ENCODE measurements at regions not wholly inside any gene's neighbourhood (a gene's known extent, or its start where the extent isn't known, plus 50 kb on each side); places are given as distances from the start of the nearest gene placed in this dataset.
"Not testable (repeated sequence)": the region's sequence is repeated elsewhere in the genome, so short reads cannot be mapped to it uniquely, and the experiment has no call there.

DNA sequence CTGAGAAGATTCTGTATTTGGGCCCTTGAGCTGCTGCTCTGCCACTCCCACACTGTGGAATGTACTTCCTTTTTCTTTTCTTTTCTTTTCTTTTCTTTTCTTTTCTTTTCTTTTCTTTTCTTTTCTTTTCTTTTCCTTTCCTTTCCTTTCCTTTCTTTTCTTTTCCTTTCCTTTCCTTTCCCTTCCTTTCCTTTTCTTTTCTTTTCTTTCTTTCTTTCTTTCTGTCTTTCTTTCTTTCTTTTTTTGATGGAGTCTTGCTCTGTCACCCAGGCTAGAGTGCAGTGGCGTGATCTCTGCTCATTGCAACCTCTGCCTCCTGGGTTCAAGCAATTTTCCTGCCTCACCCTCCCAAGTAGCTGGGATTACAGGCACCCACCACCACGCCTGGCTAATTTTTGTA lies 89.8 kb downstream of the DNAAF6 start:
- DNase-seq (ENCODE audit: low read depth in 1 of 2, low spot score in 1 of 2); H3K27ac ChIP-seq; CTCF ChIA-PET; POLR2A ChIA-PET; H3K4me2 ChIP-seq; H3K9me3 ChIP-seq; H3K4me3 ChIP-seq; FAIRE-seq; ATAC-seq; H3K4me1 ChIP-seq: not testable (repeated sequence)
- WGBS (ENCODE audit: missing lambda C conversion rate) = 15% methylated on average over 1 of the region's 2 CpGs

DNA sequence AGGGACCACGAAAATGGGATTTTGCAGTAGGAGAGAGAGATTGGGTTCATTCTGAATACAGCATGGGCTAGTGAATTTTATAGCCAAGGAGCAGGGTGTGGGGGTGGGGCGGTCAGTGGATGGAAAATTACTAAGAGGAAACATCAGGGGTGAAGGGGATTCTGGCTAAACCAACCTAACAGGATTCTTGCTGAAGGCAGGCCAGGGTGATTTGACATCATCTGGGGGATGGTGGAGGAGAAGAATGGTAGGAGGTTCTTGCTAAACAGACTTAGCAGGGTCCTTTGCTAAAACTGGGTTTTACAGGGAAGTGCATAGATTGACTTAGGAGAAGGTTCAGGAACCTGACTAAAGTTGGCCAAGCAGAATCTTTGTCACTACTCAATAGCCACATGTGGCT lies 91.9 kb downstream of the DNAAF6 start:
- Histone ChIP-seq H3K4me3 (no peak overlapping the region), H3K4me2 (no peak overlapping the region), H3K4me1 (no peaks in the 10 kb centered on the region), H3K9me3 (no peaks in the 10 kb centered on the region), H3K27ac (no peak overlapping the region)
- DNase-seq (ENCODE audit: low read depth in 1 of 2, low spot score in 1 of 2) = no peak
- CTCF ChIA-PET = no interaction called here
- no peak for ATAC-seq
- 11% methylated on average over 2 of the region's 2 CpGs for WGBS (ENCODE audit: missing lambda C conversion rate)
- no peak for FAIRE-seq
- TF ChIP-seq FOSB (CRISPR knock-in tag; IDR thresholded peaks at IDR 0.05) (no peak), GATA3 (IDR thresholded peaks at IDR 0.05; ENCODE audit: borderline replicate concordance) (no peak), NR3C1 (IDR thresholded peaks at IDR 0.05) (no peak), HOXA7 (CRISPR knock-in tag; IDR thresholded peaks at IDR 0.05) (no peak), EHMT2 (IDR thresholded peaks at IDR 0.05; ENCODE audit: low read depth) (no peak), FOSL2 (IDR thresholded peaks at IDR 0.05) (no peak), FOSL2 (CRISPR knock-in tag; IDR thresholded peaks at IDR 0.05) (no peak), CHD2 (IDR thresholded peaks at IDR 0.05; ENCODE audit: low read length, partially characterized antibody) (no peak)
- TF ChIP-seq, protein P1, sequence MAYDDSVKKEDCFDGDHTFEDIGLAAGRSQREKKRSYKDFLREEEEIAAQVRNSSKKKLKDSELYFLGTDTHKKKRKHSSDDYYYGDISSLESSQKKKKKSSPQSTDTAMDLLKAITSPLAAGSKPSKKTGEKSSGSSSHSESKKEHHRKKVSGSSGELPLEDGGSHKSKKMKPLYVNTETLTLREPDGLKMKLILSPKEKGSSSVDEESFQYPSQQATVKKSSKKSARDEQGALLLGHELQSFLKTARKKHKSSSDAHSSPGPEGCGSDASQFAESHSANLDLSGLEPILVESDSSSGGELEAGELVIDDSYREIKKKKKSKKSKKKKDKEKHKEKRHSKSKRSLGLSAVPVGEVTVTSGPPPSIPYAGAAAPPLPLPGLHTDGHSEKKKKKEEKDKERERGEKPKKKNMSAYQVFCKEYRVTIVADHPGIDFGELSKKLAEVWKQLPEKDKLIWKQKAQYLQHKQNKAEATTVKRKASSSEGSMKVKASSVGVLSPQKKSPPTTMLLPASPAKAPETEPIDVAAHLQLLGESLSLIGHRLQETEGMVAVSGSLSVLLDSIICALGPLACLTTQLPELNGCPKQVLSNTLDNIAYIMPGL (CRISPR knock-in tag; IDR thresholded peaks at IDR 0.05; ENCODE audit: borderline replicate concordance) = no peak
- POLR2A ChIA-PET = no interaction called here

DNA sequence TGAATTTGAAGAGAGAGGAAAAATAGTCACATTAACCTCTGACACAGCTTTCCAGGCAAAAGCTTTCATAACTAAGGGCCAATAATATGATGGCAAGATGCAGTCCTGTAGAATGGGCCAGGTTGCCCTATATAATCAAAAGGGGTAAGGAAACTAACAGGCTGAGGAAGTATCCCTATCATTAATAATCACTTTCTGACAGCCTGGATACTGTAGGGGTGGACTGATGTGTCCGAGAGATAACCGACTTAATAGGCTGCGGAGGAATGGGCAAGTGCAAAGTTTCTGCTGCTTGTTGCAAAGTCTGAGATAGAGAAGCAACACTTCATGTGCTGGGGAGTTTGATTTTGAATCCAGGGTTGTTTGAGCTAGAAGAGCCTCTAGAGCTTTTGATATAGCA lies 94.8 kb downstream of the DNAAF6 start:
- WGBS (ENCODE audit: missing lambda C conversion rate) = 88% methylated on average over 3 of the region's 3 CpGs

More for the DNA sequence above, 94.8 kb downstream of the DNAAF6 start:
- ATAC-seq (no peak), DNase-seq (ENCODE audit: low read depth in 1 of 2, low spot score in 1 of 2) (no peak), FAIRE-seq (no peak)
- POLR2A ChIA-PET = no interaction called here
- Histone ChIP-seq H3K4me1 (no peaks in the 10 kb centered on the region), H3K4me3 (no peak overlapping the region), H3K9me3 (no peaks in the 10 kb centered on the region), H3K4me2 (no peak overlapping the region), H3K27ac (no peak overlapping the region)
- CTCF ChIA-PET = interaction anchor here (1.1 kb wide), 1 partner anchor 29 kb away, joined by 3 read pairs; no protein-coding TSS in a partner anchor
- no peak for TF ChIP-seq NFE2L2 (conservative IDR thresholded peaks at IDR 0.05; ENCODE audit: low read length)
- TF ChIP-seq RAD21 (conservative IDR thresholded peaks at IDR 0.05 in 1 of 2, IDR thresholded peaks at IDR 0.05 in 1 of 2) = no peak
- no peak for TF ChIP-seq HOXB5 (CRISPR knock-in tag; IDR thresholded peaks at IDR 0.05)
- TF ChIP-seq GATA3 (IDR thresholded peaks at IDR 0.05; ENCODE audit: borderline replicate concordance) = no peak
- TF ChIP-seq, protein P2, sequence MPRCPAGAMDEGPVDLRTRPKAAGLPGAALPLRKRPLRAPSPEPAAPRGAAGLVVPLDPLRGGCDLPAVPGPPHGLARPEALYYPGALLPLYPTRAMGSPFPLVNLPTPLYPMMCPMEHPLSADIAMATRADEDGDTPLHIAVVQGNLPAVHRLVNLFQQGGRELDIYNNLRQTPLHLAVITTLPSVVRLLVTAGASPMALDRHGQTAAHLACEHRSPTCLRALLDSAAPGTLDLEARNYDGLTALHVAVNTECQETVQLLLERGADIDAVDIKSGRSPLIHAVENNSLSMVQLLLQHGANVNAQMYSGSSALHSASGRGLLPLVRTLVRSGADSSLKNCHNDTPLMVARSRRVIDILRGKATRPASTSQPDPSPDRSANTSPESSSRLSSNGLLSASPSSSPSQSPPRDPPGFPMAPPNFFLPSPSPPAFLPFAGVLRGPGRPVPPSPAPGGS (IDR thresholded peaks at IDR 0.05) = no peak
- no peak for TF ChIP-seq RNF2 (IDR thresholded peaks at IDR 0.05; ENCODE audit: borderline replicate concordance, low read depth)
- TF ChIP-seq CHD4 (IDR thresholded peaks at IDR 0.05; ENCODE audit: borderline replicate concordance) = no peak
- TF ChIP-seq FOSL2 (IDR thresholded peaks at IDR 0.05) = no peak
- no peak for TF ChIP-seq FOSL2 (CRISPR knock-in tag; IDR thresholded peaks at IDR 0.05)
- TF ChIP-seq, protein P1 (CRISPR knock-in tag; IDR thresholded peaks at IDR 0.05; ENCODE audit: borderline replicate concordance) = no peak
- TF ChIP-seq NR3C1 (IDR thresholded peaks at IDR 0.05) = no peak
- no peak for TF ChIP-seq ZFP36 (IDR thresholded peaks at IDR 0.05; ENCODE audit: borderline replicate concordance, partially characterized antibody)
- TF ChIP-seq SMC3 (IDR thresholded peaks at IDR 0.05) = no peak
- TF ChIP-seq, protein P3, sequence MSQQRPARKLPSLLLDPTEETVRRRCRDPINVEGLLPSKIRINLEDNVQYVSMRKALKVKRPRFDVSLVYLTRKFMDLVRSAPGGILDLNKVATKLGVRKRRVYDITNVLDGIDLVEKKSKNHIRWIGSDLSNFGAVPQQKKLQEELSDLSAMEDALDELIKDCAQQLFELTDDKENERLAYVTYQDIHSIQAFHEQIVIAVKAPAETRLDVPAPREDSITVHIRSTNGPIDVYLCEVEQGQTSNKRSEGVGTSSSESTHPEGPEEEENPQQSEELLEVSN (IDR thresholded peaks at IDR 0.05; ENCODE audit: borderline replicate concordance, low read depth) = no peak
- TF ChIP-seq ZNF302 (CRISPR knock-in tag; IDR thresholded peaks at IDR 0.05) = no peak
- TF ChIP-seq MYC (IDR thresholded peaks at IDR 0.05; ENCODE audit: borderline replicate concordance, low read length) = no peak
- TF ChIP-seq, protein P4, sequence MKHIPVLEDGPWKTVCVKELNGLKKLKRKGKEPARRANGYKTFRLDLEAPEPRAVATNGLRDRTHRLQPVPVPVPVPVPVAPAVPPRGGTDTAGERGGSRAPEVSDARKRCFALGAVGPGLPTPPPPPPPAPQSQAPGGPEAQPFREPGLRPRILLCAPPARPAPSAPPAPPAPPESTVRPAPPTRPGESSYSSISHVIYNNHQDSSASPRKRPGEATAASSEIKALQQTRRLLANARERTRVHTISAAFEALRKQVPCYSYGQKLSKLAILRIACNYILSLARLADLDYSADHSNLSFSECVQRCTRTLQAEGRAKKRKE (CRISPR knock-in tag; IDR thresholded peaks at IDR 0.05; ENCODE audit: low read depth) = no peak
- no peak for TF ChIP-seq SREBF2 (IDR thresholded peaks at IDR 0.05)
- TF ChIP-seq RCOR1 (IDR thresholded peaks at IDR 0.05; ENCODE audit: low read depth, low read length) = no peak

Data from A549 (cell line).